GM21786 (cell line): ENCODE measurements at regions not wholly inside any gene's neighbourhood (a gene's known extent, or its start where the extent isn't known, plus 50 kb on each side); places are given as distances from the start of the nearest gene placed in this dataset.
A peak's percentile ranks its signal among the peaks of the same experiment; 100 is the strongest.

Experiments
- ATAC-seq: cut with Tn5 transposase; IDR thresholded peaks from one replicate; pipeline ENCODE4 v1.9.1; 2021; ENCODE audit not compliant: unreplicated experiment

DNA sequence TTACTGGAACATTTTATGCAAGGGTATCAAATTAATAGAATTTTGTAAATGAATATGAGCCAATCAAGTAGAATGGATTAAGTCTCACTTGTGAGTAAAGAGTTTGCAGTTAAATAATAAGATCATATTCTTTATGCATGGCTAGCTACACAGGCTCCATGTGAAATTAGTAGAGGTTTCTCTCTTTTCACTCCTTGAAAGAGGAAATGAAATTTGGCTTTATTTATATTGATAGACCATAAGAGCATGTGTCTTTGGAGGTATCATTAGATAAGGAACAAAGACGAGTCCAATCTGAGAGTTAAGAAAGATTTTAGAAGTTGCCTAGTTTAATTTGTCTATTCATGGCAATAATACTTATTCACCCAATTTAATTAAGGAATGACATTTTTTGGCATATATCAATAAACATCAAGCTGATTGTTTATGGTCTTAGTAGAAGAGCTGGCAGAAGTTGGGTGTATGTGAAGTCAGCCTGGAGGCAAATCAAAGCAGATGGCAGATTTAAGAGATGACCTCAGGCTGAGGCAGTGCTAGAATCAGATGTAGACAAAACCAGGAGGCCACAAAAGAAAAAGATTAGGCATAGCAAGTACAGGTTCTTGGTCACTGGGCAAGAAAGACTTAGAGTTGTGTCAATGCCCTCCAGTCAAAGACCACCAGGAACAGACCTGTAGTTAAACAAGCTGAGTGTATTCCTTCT, 406.5 kb upstream of the ARHGEF26 start:
- no peak for ATAC-seq

DNA sequence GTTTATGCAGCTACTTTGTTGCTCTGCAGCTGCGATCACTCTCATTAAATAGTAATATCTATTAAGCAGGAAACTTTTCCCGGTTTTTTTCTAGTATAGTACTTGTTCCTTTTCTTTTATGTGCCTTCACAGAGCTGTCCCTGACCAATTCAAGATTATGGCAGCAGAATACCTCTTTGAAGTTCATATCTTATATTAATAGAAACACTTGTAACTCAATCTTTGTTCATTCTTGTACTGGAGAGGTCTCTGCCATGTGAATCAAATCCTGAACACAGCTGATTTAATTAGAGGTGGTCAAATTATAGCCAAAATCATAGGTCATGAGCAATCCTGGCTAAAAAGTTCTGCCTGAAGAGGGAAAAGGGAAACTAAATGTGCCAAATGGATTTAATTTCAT, 399.0 kb upstream of the ARHGEF26 start:
- no peak for ATAC-seq

DNA sequence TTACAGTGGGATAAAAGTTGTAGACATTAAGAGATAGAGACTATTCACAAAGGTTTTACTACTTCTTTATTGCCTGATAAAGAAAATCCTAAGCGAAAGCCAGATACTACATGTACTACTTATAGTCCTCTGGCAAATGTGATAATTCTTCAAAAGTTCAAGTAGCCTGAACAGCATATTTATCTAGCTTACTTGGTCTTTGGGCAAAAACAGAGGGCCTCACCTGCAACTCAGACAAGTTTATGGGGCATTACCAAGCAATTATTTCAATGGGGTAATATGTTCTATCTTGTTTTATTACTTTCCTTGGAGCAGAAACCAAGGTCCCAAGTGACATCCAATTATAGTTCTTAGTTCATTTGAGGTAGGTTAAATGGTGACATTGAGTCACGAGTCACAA, 390.1 kb upstream of the ARHGEF26 start:
- ATAC-seq = no peak

DNA sequence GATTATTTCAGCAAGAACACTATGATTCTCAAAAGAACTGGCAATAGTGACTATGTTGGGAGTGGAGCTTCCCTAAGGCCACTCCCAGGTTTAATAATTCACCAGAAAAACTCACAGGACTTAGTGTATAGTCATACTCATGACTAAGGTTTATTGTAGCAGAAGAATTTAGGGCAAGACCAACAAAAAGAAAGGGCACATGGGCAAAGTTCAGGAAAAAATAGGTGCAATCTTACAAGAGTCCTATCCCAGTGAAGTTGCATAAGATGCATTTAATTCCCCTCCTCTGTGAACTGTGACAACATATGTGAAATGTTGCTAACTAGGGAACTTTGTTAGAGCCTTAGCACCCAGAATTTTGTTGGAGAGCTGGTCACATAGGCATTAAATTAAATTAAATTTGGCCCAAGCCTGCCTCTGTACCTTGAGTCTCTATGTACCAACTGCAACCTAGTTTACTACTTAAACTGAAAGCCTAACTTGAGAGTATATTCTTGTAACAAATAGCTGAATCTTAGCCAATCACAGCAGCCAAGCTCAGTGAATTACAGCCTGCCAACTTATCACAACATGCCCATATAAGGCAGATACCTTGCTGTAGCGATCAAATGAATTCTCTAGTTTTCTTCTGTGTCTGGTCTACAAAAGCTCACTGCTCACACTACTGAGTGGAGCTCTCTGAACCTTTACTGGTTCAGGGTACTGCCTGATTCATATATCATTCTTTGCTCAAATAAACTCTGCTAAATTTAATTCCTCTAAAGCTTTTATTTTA, 386.2 kb upstream of the ARHGEF26 start:
- ATAC-seq = no peak

DNA sequence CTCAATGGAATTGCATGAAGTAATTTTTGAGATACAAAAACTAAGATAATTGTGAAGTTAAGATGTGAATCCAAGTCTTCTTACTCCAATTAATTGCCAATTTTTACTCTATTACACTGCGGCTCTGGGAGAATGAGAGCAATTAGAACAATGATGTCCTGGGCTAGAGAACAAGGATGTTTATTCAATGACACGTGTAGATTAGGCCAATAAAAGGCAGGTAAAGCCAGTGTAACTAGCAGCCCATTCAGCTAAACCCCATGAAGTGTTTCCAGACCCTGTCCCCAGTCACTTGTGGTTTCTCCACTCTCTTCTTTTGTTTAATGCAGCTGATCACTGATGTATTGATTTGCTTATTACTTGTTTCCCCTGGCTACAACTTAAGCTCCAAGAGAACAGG, 381.1 kb upstream of the ARHGEF26 start:
- no peak for ATAC-seq

DNA sequence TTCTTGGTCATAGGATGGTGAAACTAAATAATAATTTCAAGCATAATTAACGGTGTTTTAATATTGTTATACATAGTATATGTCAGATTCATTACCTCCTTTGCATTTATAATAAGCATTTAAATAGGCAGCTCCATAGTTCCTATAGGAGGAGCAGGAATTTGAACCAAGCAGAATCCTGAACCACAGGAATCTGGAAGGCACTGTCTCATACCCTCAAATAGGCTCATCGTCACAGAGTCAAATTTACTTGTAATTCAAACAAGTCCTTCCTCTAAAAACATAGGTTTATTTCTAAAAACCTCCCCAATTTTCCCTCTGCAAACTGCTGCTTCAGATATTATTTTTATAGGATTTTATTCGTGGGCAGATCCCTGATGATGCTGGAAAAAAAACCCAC, 376.3 kb upstream of the ARHGEF26 start:
- no peak for ATAC-seq

DNA sequence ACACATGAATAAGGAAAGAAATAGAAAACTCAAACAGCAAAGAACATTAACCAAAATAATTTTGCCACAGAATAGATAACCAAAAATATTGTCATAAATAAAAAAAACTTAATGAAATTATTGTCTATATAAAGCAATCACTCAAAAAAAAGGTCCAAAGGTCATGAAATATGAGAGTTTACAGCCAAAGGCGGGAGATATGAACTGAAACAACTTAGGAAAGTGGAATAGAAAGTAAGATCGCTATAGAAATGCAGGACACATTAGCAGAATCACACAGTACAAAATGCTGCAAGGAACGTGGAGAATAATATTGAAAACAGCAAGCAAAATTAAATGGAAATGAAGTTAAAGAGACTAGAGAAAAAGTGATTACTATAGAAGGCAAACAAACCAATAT, 375.0 kb upstream of the ARHGEF26 start:
- ATAC-seq = no peak

DNA sequence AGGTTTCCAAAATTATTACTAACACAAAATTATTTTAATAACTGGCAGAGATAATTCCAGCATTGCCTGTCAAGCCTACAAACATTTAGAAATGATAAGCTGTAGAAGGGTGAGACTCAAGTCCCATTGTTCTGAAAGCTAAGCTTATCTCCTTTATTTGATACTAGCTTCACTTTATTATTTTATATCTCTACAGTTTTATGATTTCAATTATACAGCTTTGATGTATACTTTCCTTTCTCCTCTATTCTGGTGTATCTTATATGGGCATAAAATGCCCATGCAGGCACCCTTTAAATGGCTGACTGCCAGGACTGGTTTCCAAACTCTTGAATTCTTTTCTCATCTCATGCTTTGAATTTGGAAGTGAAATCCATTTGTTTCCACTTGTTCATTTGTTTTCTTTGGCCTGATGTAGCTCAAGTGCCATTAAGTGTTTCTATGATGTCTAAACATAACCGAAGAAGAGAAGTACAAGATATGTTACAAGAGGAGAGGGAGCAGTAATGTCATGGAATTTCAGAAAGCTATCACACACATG, 372.1 kb upstream of the ARHGEF26 start:
- ATAC-seq = no peak

DNA sequence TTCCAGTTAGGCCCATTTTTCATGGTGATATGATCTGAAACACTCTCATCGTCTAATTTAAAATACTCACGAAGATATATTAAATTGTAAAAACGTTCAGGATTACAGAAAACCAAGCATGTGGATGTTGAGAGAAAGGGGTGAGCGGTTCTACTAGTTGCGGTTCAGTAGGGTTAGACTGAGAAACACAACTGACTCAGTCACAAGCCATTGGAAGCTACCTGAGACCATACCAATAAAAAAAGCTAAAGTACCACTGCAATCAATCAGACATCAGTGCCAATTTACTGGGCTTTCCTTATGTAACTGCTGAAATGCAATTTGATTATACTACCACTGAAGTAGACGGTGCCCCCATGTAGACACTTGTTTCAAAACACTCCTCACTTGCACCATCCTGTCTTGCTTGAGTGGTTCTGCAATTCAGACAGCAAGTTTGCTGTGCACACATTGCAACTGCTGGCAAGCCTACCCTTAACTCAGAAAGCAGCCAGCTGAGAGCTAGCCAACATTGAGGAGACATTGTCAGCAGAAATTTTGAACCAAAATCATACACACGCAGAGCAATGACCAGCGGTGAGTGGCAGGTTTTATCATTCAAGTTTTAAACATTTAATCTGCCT, 368.7 kb upstream of the ARHGEF26 start:
- no peak for ATAC-seq

DNA sequence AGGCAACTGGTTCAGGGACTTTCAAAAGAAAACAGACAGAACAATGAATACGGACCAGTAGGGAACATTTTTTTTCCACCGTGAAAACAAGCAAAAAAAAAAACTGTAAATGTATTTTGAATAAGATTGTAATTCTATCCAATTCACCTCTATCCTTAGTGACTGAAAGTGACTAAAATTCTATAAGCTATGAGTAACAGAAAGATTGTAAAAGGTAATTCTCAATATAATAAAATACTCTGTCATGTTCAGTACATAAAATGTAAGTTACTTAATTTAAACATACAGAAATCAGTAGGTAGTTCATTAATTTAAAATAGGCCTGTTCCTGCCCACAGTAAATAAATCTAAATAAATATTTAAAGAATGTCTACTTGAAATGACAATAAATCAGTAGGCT, 368.2 kb upstream of the ARHGEF26 start:
- ATAC-seq = no peak

DNA sequence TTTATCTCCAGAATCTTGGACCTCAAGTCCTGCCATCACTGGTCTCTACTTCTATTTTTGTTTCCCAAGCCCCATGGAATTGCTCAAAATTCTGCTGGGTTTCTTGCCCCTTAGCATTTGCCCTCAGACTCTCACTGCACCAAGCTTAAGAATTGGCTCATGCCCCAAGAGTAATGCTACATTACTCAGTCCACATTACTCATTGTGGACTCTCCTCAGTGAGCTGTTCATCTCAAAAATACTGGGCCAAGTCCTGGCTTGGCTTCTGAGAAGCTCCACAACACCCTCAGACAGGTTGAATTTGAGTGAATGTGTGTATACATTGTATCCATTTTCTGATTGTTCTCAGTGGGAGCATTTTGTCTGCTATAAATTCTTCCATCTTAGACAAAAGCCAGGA, 364.4 kb upstream of the ARHGEF26 start:
- ATAC-seq = no peak

DNA sequence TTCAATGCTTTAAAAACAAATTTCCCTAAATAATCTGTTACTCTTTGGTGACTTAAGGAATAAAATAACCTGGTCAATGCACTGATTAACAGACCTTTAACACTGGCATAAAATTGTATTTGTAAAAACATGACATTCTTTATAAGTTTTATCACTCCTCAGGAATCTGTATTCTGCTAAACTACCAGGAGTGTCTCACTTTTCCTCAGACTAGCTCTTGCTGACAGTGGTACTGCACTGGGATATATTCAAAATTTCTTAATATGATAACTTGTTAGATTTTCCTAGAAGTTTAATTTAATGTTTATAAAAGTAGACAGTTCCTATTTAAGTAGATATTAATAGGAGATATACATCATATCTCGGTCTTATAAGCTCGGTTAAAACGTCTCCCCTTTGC, 363.4 kb upstream of the ARHGEF26 start:
- no peak for ATAC-seq

DNA sequence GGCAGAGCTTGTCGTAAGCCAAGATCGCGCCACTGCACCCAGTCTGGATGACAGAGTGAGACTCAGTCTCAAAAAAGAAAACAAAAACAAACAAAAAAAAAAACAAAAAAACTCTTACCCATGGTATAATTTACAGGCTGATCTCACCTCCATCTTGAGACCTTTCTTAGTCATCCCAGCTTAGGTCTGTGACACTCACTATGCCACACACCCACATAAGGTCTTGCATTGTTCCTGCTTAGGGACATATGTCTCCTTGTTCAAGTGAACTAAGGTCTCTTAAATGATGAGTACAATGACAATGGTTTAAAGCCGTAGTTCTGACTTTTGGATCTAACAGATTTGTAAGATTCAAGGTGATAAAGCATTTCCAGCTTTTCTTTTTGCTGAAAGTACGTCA, 360.2 kb upstream of the ARHGEF26 start:
- no peak for ATAC-seq

DNA sequence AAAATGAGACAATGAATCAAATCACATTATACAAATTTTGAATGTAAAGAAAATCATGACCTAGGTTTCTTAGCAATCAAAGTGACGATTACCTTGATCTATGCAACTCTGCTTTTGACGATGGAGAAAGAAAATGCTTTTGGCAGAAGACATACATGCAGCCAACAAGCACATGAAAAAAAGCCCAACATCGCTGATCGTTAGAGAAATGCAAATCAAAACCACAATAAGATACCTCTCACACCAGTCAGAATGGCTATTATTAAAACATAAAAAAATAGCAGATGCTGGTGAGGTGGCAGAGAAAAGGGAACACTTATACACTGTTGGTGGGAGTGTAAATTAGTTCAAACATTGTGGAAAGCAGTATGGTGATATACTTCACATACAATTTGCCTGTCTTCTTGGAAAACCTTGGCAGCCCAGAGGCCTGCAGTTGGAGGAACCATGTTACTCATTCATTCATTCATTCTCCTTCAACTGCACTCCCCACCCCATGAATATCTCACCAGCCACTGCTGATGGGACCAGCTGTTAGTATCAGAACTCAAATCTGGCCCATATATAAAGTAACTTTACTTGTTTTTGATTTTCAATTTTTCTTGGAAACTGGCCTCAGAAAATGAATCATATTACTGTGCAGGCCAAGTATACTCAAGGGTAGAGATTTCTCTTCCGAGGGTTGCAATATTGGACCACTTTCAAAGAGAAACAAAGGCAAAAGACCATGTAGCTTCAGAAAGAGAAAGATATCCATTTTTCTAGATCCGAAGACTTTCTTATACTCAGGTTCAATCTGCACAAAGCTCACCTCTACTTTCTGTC, 358.6 kb upstream of the ARHGEF26 start:
- ATAC-seq = no peak

DNA sequence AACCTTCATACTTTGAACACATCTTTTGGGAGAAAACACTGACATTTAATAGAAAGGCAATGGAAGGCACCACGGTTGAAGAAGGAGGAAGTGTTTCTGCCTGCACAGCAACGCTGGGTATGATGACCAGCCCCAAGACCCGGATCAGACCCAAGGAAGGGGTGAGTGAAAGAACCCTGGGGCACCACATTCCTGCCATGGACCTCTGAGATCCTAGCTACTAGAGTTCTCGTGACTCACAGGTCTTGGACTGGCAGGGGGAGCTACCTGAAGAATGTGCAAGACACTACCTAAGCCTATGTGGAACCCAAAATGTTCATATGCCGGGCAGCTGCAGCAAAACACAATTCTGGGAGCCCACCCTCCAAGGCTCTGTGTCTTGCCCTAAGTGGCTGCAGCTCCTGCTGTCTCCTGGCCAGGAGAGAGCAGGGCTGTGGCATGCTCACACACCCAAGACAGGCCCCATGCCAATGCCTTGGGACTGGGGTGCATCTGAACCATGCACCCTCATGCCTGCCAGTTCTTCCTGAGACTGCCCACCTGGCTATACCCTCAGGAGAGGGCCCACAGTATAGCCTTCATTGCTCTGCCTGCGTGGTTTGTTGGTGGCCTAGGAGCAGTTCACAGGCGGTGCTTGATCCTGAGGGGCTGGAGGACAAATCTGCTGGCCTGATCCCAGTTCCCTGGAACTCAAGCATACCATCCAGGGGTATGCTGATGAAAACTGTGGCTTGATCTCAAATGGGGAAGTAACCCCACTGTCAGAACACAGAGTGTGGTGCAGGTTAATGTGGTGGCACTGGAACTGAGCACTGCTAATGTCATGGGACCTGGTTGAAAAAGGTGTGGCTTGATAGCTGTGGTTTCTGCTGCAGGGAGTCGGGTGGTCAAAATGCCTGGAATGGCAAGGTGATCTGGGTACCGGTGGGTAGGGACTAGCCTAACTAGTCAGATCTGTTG, 353.3 kb upstream of the ARHGEF26 start:
- ATAC-seq = peak; percentile 24

DNA sequence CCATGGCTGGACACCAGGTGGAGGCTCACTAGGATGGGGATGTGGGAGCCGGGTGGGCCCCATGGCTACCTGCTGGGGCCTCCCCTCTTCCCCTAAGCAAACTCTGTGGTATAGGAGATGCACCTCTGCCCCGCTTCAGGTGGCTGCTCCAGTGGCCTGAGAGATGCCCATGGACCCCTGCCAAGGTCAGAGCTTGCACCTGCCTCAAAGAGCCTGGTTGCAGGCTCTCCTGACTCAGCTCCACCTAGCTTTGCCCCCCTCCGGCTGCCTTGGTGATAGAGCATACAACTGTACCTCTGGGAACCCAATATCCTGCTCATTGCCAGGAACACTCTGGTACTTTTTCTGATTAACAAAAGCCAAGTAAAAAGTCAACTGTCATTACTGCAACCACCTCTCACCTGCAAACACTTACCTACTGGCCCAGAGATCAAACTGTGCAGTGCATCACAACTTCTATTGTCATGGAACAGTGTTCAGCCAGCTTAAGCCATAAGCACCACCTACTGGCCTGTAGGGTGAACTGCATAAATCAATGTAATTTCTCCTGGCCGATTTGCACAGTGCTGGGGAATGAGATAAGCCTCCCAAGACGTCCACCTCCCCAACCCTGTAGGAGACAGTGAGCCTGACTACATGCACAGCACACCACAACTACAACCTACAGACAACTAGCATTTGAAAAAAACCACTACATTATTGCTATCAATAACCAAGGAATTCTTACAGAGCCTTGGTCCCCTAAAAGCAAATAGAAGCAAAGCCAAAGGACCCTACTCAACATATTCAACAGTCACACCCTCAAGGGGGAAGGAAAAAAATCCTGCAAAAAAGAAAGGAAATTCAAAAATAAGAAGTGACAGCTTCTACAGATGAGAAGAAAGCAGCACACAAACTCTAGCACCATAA, 352.4 kb upstream of the ARHGEF26 start:
- peak; percentile 97 for ATAC-seq

DNA sequence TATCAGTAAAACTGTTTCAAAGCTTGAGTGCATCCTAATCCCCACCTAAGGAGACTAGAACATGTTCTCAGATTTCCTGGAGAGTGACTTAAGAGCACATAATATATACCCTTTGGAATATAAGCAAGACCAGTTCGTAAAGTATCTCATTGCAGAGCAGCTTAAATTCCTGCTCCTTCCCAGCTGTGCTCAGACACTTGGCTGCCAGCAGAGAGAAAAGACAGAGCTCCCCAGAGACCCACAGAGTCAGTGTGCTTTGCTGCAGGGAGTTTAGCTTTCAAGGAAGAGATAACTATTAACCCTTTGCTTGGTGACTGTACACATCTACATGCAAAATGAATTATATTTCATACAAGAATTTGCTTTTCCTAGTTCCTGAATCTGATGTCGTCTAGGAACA, 338.1 kb upstream of the ARHGEF26 start:
- ATAC-seq = no peak

DNA sequence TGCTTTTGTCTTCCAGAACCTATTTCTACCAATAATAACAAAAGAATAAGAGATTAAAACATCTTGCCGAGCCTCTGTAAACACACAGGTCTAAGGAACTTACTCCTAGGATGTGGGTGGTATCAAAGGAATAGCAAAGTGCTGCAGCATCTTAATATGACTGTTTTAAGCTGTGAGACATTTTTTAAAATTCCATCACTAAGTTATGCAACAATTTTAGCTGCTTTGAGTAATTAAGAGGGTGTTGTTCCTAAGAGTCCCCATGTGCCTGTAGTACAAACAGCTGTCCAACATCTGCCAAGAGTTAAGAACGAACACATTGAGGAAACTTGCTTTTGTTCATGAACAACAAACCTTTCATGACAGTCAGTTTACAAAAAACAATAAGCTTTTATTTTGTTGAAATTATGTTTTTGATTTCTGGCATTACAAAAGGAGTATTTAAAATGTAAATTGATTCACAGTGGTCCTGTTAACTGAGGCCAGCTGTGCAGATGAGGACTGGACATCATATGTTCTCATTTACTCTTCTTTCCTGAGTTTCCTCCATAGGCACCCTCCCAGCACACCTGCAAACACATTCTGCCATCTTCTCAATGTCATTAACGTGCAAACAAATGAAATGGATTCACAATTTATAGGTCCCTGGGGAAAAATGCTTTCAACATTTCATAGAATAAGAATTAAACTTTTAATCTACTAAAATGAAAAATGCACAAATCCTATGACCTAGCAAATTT, 337.3 kb upstream of the ARHGEF26 start:
- no peak for ATAC-seq
